Sigmoid colon (tissue), 6 donors: ENCODE measurements at regions not wholly inside any gene's neighbourhood (a gene's known extent, or its start where the extent isn't known, plus 50 kb on each side); places are given as distances from the start of the nearest gene placed in this dataset.

Experiments used
- DNase-seq: peaks from one replicate; pipeline ENCODE4 v3.0.0-alpha.2; 2019
- H3K27ac ChIP-seq, 4 donors: fragments of 200-600 bp; sonication (generic); one replicate each; pipeline ENCODE4 v1.5.1; 2016 to 2019; ENCODE audit warnings: mild to moderate bottlenecking in 1 of 4
- H3K27me3 ChIP-seq, 3 donors: fragments of 200-600 bp; sonication (generic); one replicate each; pipeline ENCODE4 v1.5.1; 2019; ENCODE audit warnings: mild to moderate bottlenecking in 1 of 3
- H3K36me3 ChIP-seq, 4 donors: fragments of 200-600 bp; sonication (generic); one replicate each; pipeline ENCODE4 v1.5.1; 2016 to 2019
- H3K4me1 ChIP-seq, 4 donors: fragments of 200-600 bp; sonication (generic); one replicate each; pipeline ENCODE4 v1.5.1; 2017 to 2019
- H3K4me3 ChIP-seq, 4 donors: fragments of 200-600 bp; sonication (generic); one replicate each; pipeline ENCODE4 v1.5.1; 2017 to 2019; ENCODE audit warnings: mild to moderate bottlenecking in 2 of 4, moderate library complexity in 1 of 4
- H3K9me3 ChIP-seq, 4 donors: fragments of 200-600 bp in 3 of 4; sonication (generic) in 3 of 4; one replicate each; pipeline versions ENCODE4 v1.5.1 to v1.6.1; 2013 to 2019
- CTCF ChIP-seq, 4 experiments: fragments of 450-650 bp in 3 of 4; fragments of 200-600 bp in 1 of 4; IDR thresholded peaks; one replicate each; pipeline ENCODE4 v1.5.1; 2016 to 2019; ENCODE audit warnings: antibody characterized with exemption in 4 of 4, mild to moderate bottlenecking in 3 of 4, moderate library complexity in 2 of 4
- EP300 ChIP-seq, 4 donors: sonication (generic); formaldehyde crosslinking; IDR thresholded peaks; one replicate each; pipeline ENCODE4 v1.6.1; 2017; ENCODE audit warnings: antibody characterized with exemption in 4 of 4
- POLR2A ChIP-seq, 2 donors: fragments of 450-650 bp; IDR thresholded peaks; one replicate each; pipeline ENCODE4 v1.6.1; 2016; ENCODE audit warnings: antibody characterized with exemption in 2 of 2, mild to moderate bottlenecking in 2 of 2, moderate library complexity in 2 of 2
- POLR2AphosphoS5 ChIP-seq, 4 donors: sonication (generic); formaldehyde crosslinking; IDR thresholded peaks; one replicate each; pipeline ENCODE4 v1.6.1; 2017; ENCODE audit warnings: antibody characterized with exemption in 4 of 4
- WGBS, 2 donors: extraction: QIAGEN DNeasy Blood & Tissue Kit; methylation state at CpG; one replicate each; pipeline ENCODE4 v1.1.7; 2013; 5-methylcytosine and 5-hydroxymethylcytosine counted together
- intact Hi-C: fragments of 100-400 bp; cut with DNase I; formaldehyde crosslinking; loops from one replicate; pipeline ENCODE4 v1.15.1; 2023
- donor health status: healthy with polysubstance abuse.
- donor health status: healthy.

GRCh38 chr5:167254132-167254531 lies 1037.3 kb upstream of the WWC1 start:
- H3K4me1 ChIP-seq, result no peaks in the 10 kb centered on the region
- H3K4me3 ChIP-seq, result no peak overlapping the region
- intact Hi-C loops, result no loop called here
- WGBS, 2 donors, result 87 to 93% methylated on average over 3 of the region's 3 CpGs
- no peaks in the 10 kb centered on the region for H3K36me3 ChIP-seq
- H3K27ac ChIP-seq, result no peak overlapping the region
- no peak for TF ChIP-seq POLR2AphosphoS5 (IDR thresholded peaks at IDR 0.05)
- TF ChIP-seq CTCF (IDR thresholded peaks at IDR 0.05), result no peak
- TF ChIP-seq EP300 (IDR thresholded peaks at IDR 0.05), result no peak
- no peak for TF ChIP-seq POLR2A (IDR thresholded peaks at IDR 0.05)
- no peaks in the 10 kb centered on the region for H3K27me3 ChIP-seq
- DNase-seq, result no peak
- no peaks in the 10 kb centered on the region for H3K9me3 ChIP-seq

DNA sequence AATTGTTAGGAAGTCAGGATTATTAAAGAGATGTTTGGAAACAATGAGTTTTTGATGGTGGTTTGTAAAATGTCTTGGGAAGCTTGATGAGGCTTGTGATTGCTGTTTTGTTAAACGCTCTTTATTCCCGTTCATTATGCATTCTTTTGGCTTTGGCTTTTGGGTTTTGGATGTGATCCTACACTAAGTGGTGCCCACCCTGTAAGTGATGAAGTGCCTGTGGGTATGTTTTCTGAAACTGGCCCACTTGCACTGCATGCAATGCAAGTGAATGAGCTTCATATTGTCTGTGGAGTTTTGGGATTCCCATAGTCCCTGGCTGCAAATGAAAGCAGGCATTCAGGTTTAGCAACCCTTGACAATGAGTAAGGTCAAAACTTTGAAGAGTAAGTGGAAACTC lies 1035.5 kb upstream of the WWC1 start:
- WGBS, 2 donors, result 82 to 86% methylated on average over 2 of the region's 2 CpGs

DNA sequence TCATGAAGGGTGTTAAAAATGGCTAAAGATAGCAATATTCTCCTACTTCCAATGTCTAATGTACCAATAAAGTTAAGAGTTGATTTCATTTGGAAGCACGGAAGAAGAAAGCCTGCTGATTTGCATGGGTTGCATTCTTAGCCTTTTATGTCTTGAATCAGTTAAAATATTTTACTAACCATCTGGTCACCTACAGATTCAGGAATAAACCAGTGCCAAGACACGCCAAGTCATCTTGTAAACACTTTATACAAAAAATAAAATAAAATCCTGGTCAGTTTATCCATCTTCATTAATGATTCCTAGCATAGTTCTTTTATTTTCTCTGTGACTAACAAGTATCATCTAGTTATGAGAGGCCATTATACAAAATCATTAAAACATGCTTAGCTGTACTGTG lies 1031.6 kb upstream of the WWC1 start:
- H3K27ac ChIP-seq, result no peak overlapping the region
- no peak for DNase-seq
- TF ChIP-seq EP300 (IDR thresholded peaks at IDR 0.05) (no peak), POLR2AphosphoS5 (IDR thresholded peaks at IDR 0.05) (no peak), POLR2A (IDR thresholded peaks at IDR 0.05) (no peak), CTCF (IDR thresholded peaks at IDR 0.05) (no peak)
- H3K4me1 ChIP-seq, result peaks cover 0 to 3% (median 0%) of the 10 kb centered on the region in 4 donors
- no peaks in the 10 kb centered on the region for H3K27me3 ChIP-seq
- H3K36me3 ChIP-seq, result no peaks in the 10 kb centered on the region
- H3K4me3 ChIP-seq, result no peak overlapping the region
- intact Hi-C loops, result loop anchor here (10.0 kb wide), 1 partner anchor 965 kb away; no protein-coding TSS in a partner anchor
- WGBS, 2 donors, result 69 to 74% methylated on average over 2 of the region's 2 CpGs
- no peaks in the 10 kb centered on the region for H3K9me3 ChIP-seq

More for the DNA sequence above, 1035.5 kb upstream of the WWC1 start:
- intact Hi-C loops, result no loop called here
- no peak for DNase-seq
- no peaks in the 10 kb centered on the region for H3K9me3 ChIP-seq
- H3K27ac ChIP-seq, result no peak overlapping the region
- TF ChIP-seq EP300 (IDR thresholded peaks at IDR 0.05) (no peak), POLR2A (IDR thresholded peaks at IDR 0.05) (no peak), CTCF (IDR thresholded peaks at IDR 0.05) (no peak), POLR2AphosphoS5 (IDR thresholded peaks at IDR 0.05) (no peak)
- no peaks in the 10 kb centered on the region for H3K4me1 ChIP-seq
- H3K4me3 ChIP-seq, result no peak overlapping the region
- no peaks in the 10 kb centered on the region for H3K27me3 ChIP-seq
- no peaks in the 10 kb centered on the region for H3K36me3 ChIP-seq

DNA sequence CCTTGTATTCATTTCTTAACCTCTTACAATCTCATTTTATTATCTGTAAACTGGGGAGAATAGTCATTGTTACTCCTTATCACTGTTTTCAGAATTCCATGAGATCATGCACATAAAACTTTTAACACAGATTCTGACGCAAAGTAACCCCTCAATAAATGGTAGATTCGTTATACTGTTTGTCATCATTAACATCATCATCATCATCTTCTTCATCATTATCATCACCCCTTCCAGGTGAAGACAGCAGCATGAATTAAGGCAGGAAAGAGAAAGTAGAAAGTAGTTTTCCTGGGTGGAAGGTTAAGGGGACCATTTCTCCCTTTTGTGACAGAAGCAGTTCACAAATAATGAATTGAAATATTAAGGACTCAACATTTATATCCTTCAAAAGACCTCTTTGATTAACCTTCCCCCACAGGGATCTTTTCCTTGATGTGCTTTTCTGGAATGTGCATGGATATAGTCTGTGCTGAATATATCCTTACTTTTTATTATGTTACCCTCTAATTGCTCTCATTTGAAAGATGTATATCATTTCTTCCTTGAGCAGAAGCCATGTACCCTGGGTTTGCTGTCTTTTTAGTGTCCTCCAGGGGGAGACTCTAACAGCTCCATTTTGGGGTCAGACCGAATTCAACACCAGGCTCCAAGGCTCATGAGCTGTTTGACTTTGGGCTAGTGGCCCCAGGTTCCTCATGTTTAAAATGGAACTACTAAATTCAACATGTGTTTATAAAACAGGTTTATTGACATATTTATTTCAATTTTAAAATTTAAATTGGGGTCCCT lies 1029.9 kb upstream of the WWC1 start:
- H3K36me3 ChIP-seq, result no peaks in the 10 kb centered on the region
- no peak overlapping the region for H3K4me3 ChIP-seq
- H3K4me1 ChIP-seq, result peaks cover 0 to 3% (median 0%) of the 10 kb centered on the region in 4 donors
- no peaks in the 10 kb centered on the region for H3K9me3 ChIP-seq
- DNase-seq, result no peak
- TF ChIP-seq POLR2AphosphoS5 (IDR thresholded peaks at IDR 0.05) (no peak), POLR2A (IDR thresholded peaks at IDR 0.05) (no peak), CTCF (IDR thresholded peaks at IDR 0.05) (no peak), EP300 (IDR thresholded peaks at IDR 0.05) (no peak)
- WGBS, 2 donors, result 31 to 71% methylated on average over 3 of the region's 3 CpGs
- H3K27ac ChIP-seq, result no peak overlapping the region
- no peaks in the 10 kb centered on the region for H3K27me3 ChIP-seq
- intact Hi-C loops, result loop anchor here (10.0 kb wide), 1 partner anchor 963 kb away; no protein-coding TSS in a partner anchor
